C4-2B (cell line): ENCODE measurements at regions not wholly inside any gene's neighbourhood (a gene's known extent, or its start where the extent isn't known, plus 50 kb on each side); places are given as distances from the start of the nearest gene placed in this dataset.

Experiments
- ZFX ChIP-seq: fragments of 450-650 bp; IDR thresholded peaks from 2 replicates; pipeline ENCODE4 v1.6.1; 2017
- TF ChIP-seq, protein P1 (sequence below): fragments of 450-650 bp; conservative IDR thresholded peaks from 2 replicates; pipeline ENCODE4 v1.5.1; 2017; ENCODE audit warnings: mild to moderate bottlenecking

DNA sequence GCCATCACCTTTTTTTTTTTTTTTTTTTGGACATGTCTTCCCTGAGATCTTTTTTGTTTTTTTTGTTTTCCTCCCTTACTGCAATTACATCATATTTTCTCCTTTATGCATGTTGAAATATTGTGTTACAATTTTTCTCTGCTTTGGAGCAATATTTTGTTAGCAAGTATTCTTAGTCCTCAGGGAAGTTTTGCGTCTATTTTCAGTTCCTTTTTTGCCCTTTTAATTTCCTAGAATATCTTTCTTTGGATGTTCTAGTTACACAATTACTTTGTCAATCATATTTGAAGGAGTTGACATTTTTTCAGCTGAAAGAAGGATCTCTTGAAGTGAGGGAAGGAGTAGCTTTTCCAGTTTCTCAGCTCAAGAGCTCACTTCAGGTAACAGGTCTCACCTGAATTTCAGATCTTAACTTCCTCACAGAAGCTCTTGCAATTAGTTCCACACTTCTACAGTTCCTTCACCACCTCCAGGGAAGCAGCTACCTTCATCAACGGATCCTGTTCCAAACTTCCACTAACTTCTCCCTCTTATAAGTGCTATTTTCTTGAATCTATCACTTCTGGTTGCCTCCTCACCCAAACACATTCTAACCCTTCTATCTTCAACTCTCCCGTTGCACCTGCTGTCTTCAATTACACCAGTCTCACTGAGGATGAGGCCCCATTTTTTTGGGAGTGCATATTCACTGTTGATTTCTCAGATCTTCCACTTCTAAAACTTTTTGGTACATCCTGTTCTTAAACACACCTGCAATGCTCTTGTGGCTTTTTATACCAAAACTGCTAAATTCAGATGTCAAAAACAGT lies 57.8 kb upstream of the CPOX start:
- TF ChIP-seq, protein P1, sequence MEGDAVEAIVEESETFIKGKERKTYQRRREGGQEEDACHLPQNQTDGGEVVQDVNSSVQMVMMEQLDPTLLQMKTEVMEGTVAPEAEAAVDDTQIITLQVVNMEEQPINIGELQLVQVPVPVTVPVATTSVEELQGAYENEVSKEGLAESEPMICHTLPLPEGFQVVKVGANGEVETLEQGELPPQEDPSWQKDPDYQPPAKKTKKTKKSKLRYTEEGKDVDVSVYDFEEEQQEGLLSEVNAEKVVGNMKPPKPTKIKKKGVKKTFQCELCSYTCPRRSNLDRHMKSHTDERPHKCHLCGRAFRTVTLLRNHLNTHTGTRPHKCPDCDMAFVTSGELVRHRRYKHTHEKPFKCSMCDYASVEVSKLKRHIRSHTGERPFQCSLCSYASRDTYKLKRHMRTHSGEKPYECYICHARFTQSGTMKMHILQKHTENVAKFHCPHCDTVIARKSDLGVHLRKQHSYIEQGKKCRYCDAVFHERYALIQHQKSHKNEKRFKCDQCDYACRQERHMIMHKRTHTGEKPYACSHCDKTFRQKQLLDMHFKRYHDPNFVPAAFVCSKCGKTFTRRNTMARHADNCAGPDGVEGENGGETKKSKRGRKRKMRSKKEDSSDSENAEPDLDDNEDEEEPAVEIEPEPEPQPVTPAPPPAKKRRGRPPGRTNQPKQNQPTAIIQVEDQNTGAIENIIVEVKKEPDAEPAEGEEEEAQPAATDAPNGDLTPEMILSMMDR, result no peak
- TF ChIP-seq ZFX, result no peak
